Choroid plexus epithelial cell (primary cell): ENCODE measurements at regions not wholly inside any gene's neighbourhood (a gene's known extent, or its start where the extent isn't known, plus 50 kb on each side); places are given as distances from the start of the nearest gene placed in this dataset.

Experiments used
- DNase-seq: peaks from one replicate; pipeline ENCODE4 v3.0.0-alpha.2; 2010; ENCODE audit warnings: low read depth
- H3K4me3 ChIP-seq: 2 replicates; pipeline ENCODE4 v1.5.1; 2011; ENCODE audit warnings: low read depth, mild to moderate bottlenecking, control low read depth, low read length, moderate library complexity
- CTCF ChIP-seq: conservative IDR thresholded peaks from 2 replicates; pipeline ENCODE4 v1.5.1; 2011; ENCODE audit warnings: low read depth, mild to moderate bottlenecking, control low read depth, inconsistent platforms, low read length, moderate library complexity

- no peak overlapping the region for H3K4me3 ChIP-seq
- DNase-seq, result no peak
- TF ChIP-seq CTCF, result no peak
Observed at GRCh38 chrY:8656515-8656914, 680.7 kb upstream of the TSPY4 start.

DNA sequence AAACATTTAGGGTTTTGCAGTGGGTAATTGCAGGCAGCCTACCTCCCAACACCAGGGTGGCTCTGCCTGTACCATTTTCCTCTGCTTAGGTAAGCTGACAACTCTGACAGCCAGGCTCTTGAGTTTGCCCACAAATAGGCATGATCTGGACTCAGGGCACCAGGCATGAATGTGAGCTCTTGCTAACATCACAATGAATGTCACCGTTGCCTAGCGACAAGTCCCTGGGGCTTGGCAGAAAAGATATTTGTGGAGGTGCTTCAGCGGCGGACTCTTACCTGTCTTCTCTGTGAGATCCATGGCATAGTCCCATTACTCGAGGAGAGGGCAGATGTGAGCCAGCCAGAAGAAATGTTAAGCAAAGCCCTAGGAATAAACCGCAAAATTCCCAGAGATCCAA lies 677.5 kb upstream of the TSPY4 start:
- no peak for TF ChIP-seq CTCF
- no peak for DNase-seq
- no peak overlapping the region for H3K4me3 ChIP-seq

DNA sequence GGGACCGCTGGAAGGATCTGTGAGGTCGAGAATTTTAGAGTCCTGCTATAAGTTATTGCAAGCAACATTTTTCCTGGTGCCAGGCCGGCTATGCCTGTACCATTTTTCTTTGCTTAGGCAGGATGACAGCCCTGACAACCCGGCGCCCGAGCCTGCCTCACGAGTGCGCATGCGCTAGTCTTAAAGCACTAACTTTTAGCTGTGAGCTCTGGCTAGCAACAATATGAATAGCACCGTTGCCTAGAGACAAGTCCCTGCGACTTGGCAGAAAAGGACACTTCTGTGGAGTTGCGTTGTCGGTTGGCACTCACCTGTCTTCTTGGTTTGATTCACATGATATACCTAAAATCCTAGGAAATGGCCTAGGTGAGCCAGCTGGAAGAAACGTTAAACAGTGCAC lies 663.4 kb upstream of the TSPY4 start:
- no peak for TF ChIP-seq CTCF
- DNase-seq, result no peak
- no peak overlapping the region for H3K4me3 ChIP-seq

DNA sequence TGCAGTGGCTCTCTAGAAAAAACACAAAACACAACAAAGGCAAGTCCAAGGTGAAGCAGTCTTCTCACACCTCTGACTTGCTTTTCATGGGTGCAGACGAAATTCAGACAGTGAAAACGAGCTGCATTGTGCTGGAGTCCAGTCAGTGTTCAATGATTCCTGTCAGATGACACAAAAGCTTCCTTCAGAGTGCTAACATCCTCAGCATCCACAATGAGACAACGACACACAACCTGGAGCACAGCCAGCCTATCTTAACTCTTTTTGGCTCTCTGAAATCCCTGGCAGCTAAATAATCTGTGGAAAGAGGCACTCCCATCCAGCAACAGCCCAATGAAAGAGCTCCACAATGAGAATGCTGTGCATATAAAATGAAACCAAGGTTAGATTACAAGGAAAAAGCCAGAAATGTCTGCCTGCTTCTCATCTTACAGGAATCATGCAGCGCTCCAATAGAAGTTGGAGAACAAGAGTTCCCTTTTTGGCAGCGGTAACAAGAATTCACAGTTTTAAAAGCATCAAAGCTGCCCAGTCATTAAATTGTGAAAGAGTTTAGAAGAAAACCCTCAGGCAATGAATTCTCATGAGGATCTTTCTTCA lies 659.8 kb upstream of the TSPY4 start:
- H3K4me3 ChIP-seq, result no peak overlapping the region
- TF ChIP-seq CTCF, result no peak
- no peak for DNase-seq

GRCh38 chrY:8687154-8687553 lies 650.1 kb upstream of the TSPY4 start:
- H3K4me3 ChIP-seq, result no peak overlapping the region
- no peak for DNase-seq
- no peak for TF ChIP-seq CTCF

- no peak for TF ChIP-seq CTCF
- DNase-seq, result no peak
- no peak overlapping the region for H3K4me3 ChIP-seq
Observed at GRCh38 chrY:8690901-8691685, 646.2 kb upstream of the TSPY4 start.

GRCh38 chrY:8698571-8698970 lies 638.7 kb upstream of the TSPY4 start:
- H3K4me3 ChIP-seq, result no peak overlapping the region
- no peak for DNase-seq
- TF ChIP-seq CTCF, result no peak
